ENCODE measurements at regions not wholly inside any gene's neighbourhood (a gene's known extent, or its start where the extent isn't known, plus 50 kb on each side); places are given as distances from the start of the nearest gene placed in this dataset.

DNA sequence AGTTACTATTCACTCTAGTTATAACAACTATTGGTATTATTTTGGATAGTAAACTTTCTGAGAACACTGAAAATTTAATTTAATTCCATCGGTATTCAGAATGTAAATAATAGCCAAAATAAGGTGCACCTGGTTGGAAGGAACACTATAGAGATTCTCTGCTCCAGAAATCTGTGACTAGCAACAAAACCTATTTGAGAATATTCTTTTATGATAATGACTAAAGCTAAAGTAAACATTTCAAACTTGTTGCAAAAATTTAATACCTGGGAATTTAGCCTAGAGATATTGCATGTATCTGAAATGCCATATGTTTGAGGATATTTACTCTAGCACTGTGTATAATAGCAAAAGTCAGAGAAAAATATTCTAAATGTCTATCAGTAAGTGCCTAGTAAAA lies 144.1 kb downstream of the PLK2 start:
- TF ChIP-seq, protein P1, sequence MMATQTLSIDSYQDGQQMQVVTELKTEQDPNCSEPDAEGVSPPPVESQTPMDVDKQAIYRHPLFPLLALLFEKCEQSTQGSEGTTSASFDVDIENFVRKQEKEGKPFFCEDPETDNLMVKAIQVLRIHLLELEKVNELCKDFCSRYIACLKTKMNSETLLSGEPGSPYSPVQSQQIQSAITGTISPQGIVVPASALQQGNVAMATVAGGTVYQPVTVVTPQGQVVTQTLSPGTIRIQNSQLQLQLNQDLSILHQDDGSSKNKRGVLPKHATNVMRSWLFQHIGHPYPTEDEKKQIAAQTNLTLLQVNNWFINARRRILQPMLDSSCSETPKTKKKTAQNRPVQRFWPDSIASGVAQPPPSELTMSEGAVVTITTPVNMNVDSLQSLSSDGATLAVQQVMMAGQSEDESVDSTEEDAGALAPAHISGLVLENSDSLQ (IDR thresholded peaks at IDR 0.05): no peak
- no peak for TF ChIP-seq SUZ12 (IDR thresholded peaks at IDR 0.05)
- no peak for TF ChIP-seq BHLHE40 (IDR thresholded peaks at IDR 0.05; ENCODE audit: borderline replicate concordance)
- TF ChIP-seq TARDBP (IDR thresholded peaks at IDR 0.05): no peak
- no peak for TF ChIP-seq CTBP1 (IDR thresholded peaks at IDR 0.05; ENCODE audit: borderline replicate concordance)
- TF ChIP-seq ARNT (IDR thresholded peaks at IDR 0.05): no peak
- no peak for TF ChIP-seq HDGF (IDR thresholded peaks at IDR 0.05; ENCODE audit: borderline replicate concordance)
- no peak for TF ChIP-seq LEF1 (IDR thresholded peaks at IDR 0.05; ENCODE audit: borderline replicate concordance)
- TF ChIP-seq ZNF384 (IDR thresholded peaks at IDR 0.05): no peak
